DOHH2 (cell line): ENCODE measurements at regions not wholly inside any gene's neighbourhood (a gene's known extent, or its start where the extent isn't known, plus 50 kb on each side); places are given as distances from the start of the nearest gene placed in this dataset.

Experiments used
- H3F3A ChIP-seq: fragments of 200-600 bp; sonication (generic), shearing (Covaris generic); 2 replicates; pipeline ENCODE4 v1.6.0; 2016; ENCODE audit warnings: antibody characterized with exemption, mild to moderate bottlenecking; ENCODE audit not compliant: control insufficient read depth, insufficient read depth
- H3K27ac ChIP-seq: fragments of 200-600 bp; sonication (generic); 2 replicates; pipeline ENCODE4 v1.5.1; 2014; ENCODE audit warnings: low read depth, mild to moderate bottlenecking, low read length, moderate library complexity
- H3K27me3 ChIP-seq: fragments of 200-600 bp; sonication (generic); 2 replicates; pipeline ENCODE4 v1.6.1; 2014; ENCODE audit warnings: mild to moderate bottlenecking, low read length, mixed read lengths; ENCODE audit not compliant: control insufficient read depth
- H3K36me3 ChIP-seq: fragments of 200-600 bp; sonication (generic); 2 replicates; pipeline ENCODE4 v1.6.1; 2014; ENCODE audit warnings: mild to moderate bottlenecking, low read length, moderate library complexity, mixed read lengths; ENCODE audit not compliant: control insufficient read depth
- H3K4me1 ChIP-seq: fragments of 200-600 bp; sonication (generic); 2 replicates; pipeline ENCODE4 v1.6.1; 2014; ENCODE audit warnings: mild to moderate bottlenecking, low read length, mixed read lengths; ENCODE audit not compliant: control insufficient read depth
- H3K4me2 ChIP-seq: fragments of 200-600 bp; sonication (generic); 2 replicates; pipeline ENCODE4 v1.6.0; 2014; ENCODE audit warnings: mild to moderate bottlenecking, low read length, moderate library complexity
- H3K4me3 ChIP-seq: fragments of 200-600 bp; sonication (generic); 2 replicates; pipeline ENCODE4 v1.5.1; 2014; ENCODE audit warnings: mild to moderate bottlenecking, low read length, mixed read lengths
- H3K79me2 ChIP-seq: fragments of 200-600 bp; sonication (generic); 2 replicates; pipeline ENCODE4 v1.6.1; 2014; ENCODE audit warnings: mild to moderate bottlenecking, low read length, mixed read lengths; ENCODE audit not compliant: control insufficient read depth
- H3K9me2 ChIP-seq: fragments of 200-600 bp; sonication (generic); replicated peaks from 2 replicates; pipeline ENCODE4 v1.6.1; 2014; ENCODE audit warnings: mild to moderate bottlenecking, low read length, mixed read lengths; ENCODE audit not compliant: control insufficient read depth
- H3K9me3 ChIP-seq: fragments of 200-600 bp; sonication (generic); 2 replicates; pipeline ENCODE4 v1.6.1; 2014; ENCODE audit warnings: antibody characterized with exemption, low read length, mixed read lengths; ENCODE audit not compliant: control insufficient read depth, insufficient read depth
- H4K20me1 ChIP-seq: fragments of 200-600 bp; sonication (generic); 2 replicates; pipeline ENCODE4 v1.6.0; 2014; ENCODE audit warnings: low read depth, mild to moderate bottlenecking, antibody characterized with exemption, low read length, moderate library complexity; ENCODE audit not compliant: control insufficient read depth, insufficient read depth
- EZH2phosphoT487 ChIP-seq: fragments of 200-600 bp; sonication (generic); IDR thresholded peaks from 2 replicates; pipeline ENCODE4 v1.6.1; 2017; ENCODE audit warnings: borderline replicate concordance, mild to moderate bottlenecking, antibody characterized with exemption, low read length, moderate library complexity, mixed read lengths
- TF ChIP-seq, protein P1 (sequence below): fragments of 200-600 bp; sonication (generic); IDR thresholded peaks from one replicate; pipeline ENCODE4 v1.5.1; 2014; ENCODE audit warnings: antibody characterized with exemption, mild to moderate bottlenecking, low read depth, low read length; ENCODE audit not compliant: poor library complexity, severe bottlenecking

DNA sequence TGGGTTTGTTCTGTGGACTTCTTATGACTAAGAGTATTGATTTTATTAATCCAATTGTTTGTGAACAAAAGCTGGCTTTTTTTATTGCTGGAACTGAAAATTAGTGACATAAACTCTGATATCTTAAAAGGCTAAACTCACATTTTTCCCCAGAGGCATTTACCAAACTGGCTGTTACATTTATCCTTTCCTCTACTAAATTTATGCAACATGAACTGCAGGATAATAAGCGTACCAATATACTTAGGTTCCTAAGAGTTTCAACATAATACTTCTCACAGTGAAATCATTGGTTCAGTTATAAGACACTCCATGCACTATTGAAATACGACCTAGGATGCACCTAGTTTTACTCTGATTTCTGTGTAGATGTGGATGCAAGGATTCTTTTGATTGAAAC is 560.8 kb upstream of the WWC1 start:
- no peak for TF ChIP-seq EZH2phosphoT487
- TF ChIP-seq, protein P1, sequence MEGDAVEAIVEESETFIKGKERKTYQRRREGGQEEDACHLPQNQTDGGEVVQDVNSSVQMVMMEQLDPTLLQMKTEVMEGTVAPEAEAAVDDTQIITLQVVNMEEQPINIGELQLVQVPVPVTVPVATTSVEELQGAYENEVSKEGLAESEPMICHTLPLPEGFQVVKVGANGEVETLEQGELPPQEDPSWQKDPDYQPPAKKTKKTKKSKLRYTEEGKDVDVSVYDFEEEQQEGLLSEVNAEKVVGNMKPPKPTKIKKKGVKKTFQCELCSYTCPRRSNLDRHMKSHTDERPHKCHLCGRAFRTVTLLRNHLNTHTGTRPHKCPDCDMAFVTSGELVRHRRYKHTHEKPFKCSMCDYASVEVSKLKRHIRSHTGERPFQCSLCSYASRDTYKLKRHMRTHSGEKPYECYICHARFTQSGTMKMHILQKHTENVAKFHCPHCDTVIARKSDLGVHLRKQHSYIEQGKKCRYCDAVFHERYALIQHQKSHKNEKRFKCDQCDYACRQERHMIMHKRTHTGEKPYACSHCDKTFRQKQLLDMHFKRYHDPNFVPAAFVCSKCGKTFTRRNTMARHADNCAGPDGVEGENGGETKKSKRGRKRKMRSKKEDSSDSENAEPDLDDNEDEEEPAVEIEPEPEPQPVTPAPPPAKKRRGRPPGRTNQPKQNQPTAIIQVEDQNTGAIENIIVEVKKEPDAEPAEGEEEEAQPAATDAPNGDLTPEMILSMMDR = no peak

DNA sequence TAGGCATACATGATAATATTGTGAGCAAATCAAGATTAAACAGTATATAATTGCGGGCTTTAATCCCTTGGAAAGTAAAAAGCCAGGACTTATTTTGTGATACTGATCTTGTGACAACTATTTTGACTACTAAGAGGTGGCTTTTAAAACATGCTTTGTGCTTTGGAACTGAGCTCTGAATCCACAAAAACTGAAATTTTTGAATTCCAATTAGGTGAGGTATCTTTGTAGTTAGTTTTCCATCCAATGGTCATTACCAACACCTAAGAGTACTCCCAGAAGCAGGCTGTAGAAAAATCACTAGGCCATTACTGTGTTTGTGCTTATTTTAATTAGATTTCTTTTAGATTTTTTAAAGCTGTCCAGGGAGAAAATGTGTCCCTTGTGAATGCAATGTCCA is 559.5 kb upstream of the WWC1 start:
- TF ChIP-seq, protein P1 = no peak
- TF ChIP-seq EZH2phosphoT487 = no peak
- Histone ChIP-seq H3K9me3 (no peaks in the 10 kb centered on the region), H3K9me2 (no peaks in the 10 kb centered on the region), H3F3A (no peaks in the 10 kb centered on the region), H3K4me1 (no peaks in the 10 kb centered on the region), H3K79me2 (no peaks in the 10 kb centered on the region), H3K36me3 (no peaks in the 10 kb centered on the region), H3K4me3 (no peak overlapping the region), H3K27ac (no peak overlapping the region), H3K4me2 (no peak overlapping the region), H3K27me3 (no peaks in the 10 kb centered on the region), H4K20me1 (no peaks in the 10 kb centered on the region)

More for the DNA sequence above, 560.8 kb upstream of the WWC1 start:
- no peak overlapping the region for H3K4me2 ChIP-seq
- no peaks in the 10 kb centered on the region for H3K4me1 ChIP-seq
- H3K9me2 ChIP-seq = no peaks in the 10 kb centered on the region
- no peaks in the 10 kb centered on the region for H3F3A ChIP-seq
- no peaks in the 10 kb centered on the region for H3K27me3 ChIP-seq
- no peaks in the 10 kb centered on the region for H4K20me1 ChIP-seq
- H3K4me3 ChIP-seq = no peak overlapping the region
- no peak overlapping the region for H3K27ac ChIP-seq
- no peaks in the 10 kb centered on the region for H3K9me3 ChIP-seq
- H3K36me3 ChIP-seq = no peaks in the 10 kb centered on the region
- no peaks in the 10 kb centered on the region for H3K79me2 ChIP-seq

DNA sequence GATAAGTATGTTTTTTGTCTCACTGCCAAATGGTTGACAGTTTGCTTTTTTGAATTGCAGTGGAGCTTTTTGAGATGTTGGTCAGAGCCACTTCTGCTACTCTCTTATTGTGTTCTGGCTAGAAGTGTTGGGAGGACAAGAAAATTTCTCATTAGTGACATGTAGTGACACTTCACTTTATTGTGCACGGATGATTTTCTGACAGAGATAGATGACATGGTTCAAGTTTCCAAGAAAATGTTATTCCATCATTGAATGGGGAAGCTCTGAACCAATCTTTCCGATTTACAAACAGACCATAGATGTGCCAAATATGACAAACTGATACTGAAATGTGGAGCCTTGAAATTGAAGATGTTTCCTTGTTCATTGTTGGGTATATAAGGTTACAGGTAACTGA is 558.9 kb upstream of the WWC1 start:
- Histone ChIP-seq H3K4me1 (no peaks in the 10 kb centered on the region), H3K36me3 (no peaks in the 10 kb centered on the region), H4K20me1 (no peaks in the 10 kb centered on the region), H3K27ac (no peak overlapping the region), H3K79me2 (no peaks in the 10 kb centered on the region), H3K27me3 (no peaks in the 10 kb centered on the region), H3K9me3 (no peaks in the 10 kb centered on the region), H3K9me2 (no peaks in the 10 kb centered on the region), H3K4me3 (no peak overlapping the region), H3F3A (no peaks in the 10 kb centered on the region), H3K4me2 (no peak overlapping the region)
- TF ChIP-seq, protein P1 = no peak

DNA sequence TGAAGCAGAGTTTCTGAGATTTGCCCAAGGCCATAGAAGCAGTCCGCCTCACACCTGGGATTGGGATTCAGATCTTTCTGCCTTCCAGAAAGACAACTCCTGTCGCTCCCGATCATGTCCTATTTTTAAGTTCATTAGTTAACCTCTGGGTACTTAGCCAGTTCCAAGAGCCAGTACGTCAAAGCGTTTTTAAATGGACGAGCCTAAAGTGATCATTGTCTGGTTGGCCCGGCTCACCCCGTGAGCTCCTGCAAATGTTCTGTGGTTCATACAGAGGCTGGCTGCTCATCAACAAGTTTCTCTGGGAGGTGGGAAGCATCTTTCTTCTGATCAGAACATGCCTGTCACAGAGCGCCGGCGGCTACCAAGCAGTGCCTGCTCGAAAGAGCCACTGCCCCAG is 554.5 kb upstream of the WWC1 start:
- Histone ChIP-seq H3K9me2 (no peaks in the 10 kb centered on the region), H3K4me1 (no peaks in the 10 kb centered on the region), H4K20me1 (no peaks in the 10 kb centered on the region), H3K27me3 (no peaks in the 10 kb centered on the region), H3K36me3 (no peaks in the 10 kb centered on the region), H3K27ac (no peak overlapping the region), H3K4me3 (no peak overlapping the region), H3K79me2 (no peaks in the 10 kb centered on the region), H3K9me3 (no peaks in the 10 kb centered on the region), H3F3A (no peaks in the 10 kb centered on the region), H3K4me2 (no peak overlapping the region)
- no peak for TF ChIP-seq EZH2phosphoT487
- TF ChIP-seq, protein P1 = no peak
